Kidney (tissue), 13 donors: ENCODE measurements at regions not wholly inside any gene's neighbourhood (a gene's known extent, or its start where the extent isn't known, plus 50 kb on each side); places are given as distances from the start of the nearest gene placed in this dataset.

ENCODE experiments used
- DNase-seq, 5 donors: peaks; one replicate each; pipeline ENCODE4 v3.0.0-alpha.2; 2013 to 2020
- FAIRE-seq: peaks from 2 replicates; lab custom pipeline; 2012; peaks lifted over from hg19 to GRCh38; lab: Jason Lieb, UNC
- H3K27ac ChIP-seq, 2 donors: one replicate each; pipeline ENCODE4 v1.7.0; 2013; ENCODE audit warnings: low read depth in 2 of 2, low read length in 2 of 2, inconsistent platforms in 1 of 2
- H3K27me3 ChIP-seq: one replicate; pipeline ENCODE4 v1.7.1; 2013; ENCODE audit warnings: low read length, inconsistent platforms; ENCODE audit not compliant: control insufficient read depth, insufficient read depth
- H3K36me3 ChIP-seq, 3 donors: one replicate each; pipeline versions ENCODE4 v1.7.0 to v1.7.1; 2013; ENCODE audit warnings: low read length in 3 of 3, control low read depth in 1 of 3, inconsistent platforms in 1 of 3; ENCODE audit not compliant: insufficient read depth in 3 of 3, control insufficient read depth in 2 of 3
- H3K4me1 ChIP-seq, 3 donors: one replicate each; pipeline versions ENCODE4 v1.7.0 to v1.7.1; 2013; ENCODE audit warnings: low read length in 3 of 3, inconsistent platforms in 1 of 3, low read depth in 1 of 3; ENCODE audit not compliant: control insufficient read depth in 2 of 3, insufficient read depth in 2 of 3
- H3K4me3 ChIP-seq, 3 donors: one replicate each; pipeline versions ENCODE4 v1.7.0 to v1.8.1; 2013; ENCODE audit warnings: low read length in 3 of 3, control low read depth in 1 of 3, inconsistent platforms in 1 of 3
- H3K9ac ChIP-seq, 3 donors: one replicate each; pipeline versions ENCODE4 v1.7.0 to v1.7.1; 2013; ENCODE audit warnings: low read length in 3 of 3, control low read depth in 1 of 3, inconsistent platforms in 1 of 3
- H3K9me3 ChIP-seq, 3 donors: one replicate each; pipeline versions ENCODE4 v1.7.0 to v1.7.1; 2013; ENCODE audit warnings: low read length in 3 of 3, control low read depth in 1 of 3, inconsistent platforms in 1 of 3; ENCODE audit not compliant: control insufficient read depth in 2 of 3, insufficient read depth in 1 of 3
- intact Hi-C: fragments of 100-400 bp; cut with DNase I; formaldehyde crosslinking; loops from one replicate; pipeline ENCODE4 v1.11.1; 2022
- TF ChIP-seq, protein P1 (sequence below): IDR thresholded peaks from 3 replicates; pipeline ENCODE4 v1.5.1; 2012; ENCODE audit warnings: mild to moderate bottlenecking, moderate library complexity, borderline replicate concordance; ENCODE audit not compliant: insufficient read depth; ENCODE audit errors: extremely low read depth
- donor health status: control.
- donor health status: control.
- donor health status: control.
- donor health status: control.
- donor health status: control.
- donor health status: DM: yes; HTN: yes; CAD: no.
- donor health status: Normal renal cell carcinoma (clear cell type).

DNA sequence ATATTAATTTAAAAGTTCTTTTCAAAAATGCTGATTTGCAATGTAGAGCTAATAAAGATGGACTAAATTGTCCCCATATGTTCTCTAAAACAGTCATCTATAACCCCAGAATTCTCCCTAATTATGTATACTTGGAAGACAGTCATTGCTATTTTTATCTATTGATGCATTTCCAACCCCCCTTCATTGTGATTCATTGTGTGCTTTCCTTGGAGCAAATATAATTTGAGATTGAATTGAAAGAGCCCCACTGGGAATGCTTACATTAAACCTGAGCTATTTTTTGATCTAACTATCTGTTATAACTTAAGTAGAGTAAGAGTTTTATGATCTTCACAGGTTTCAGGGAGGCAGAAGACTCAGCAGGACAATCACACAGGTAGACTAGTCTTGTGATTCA lies 73.7 kb upstream of the PTCHD4 start:
- no peak for DNase-seq
- no peaks in the 10 kb centered on the region for H3K27me3 ChIP-seq
- no peak overlapping the region for H3K9ac ChIP-seq
- no peak overlapping the region for H3K4me3 ChIP-seq
- FAIRE-seq: no peak
- H3K36me3 ChIP-seq: no peaks in the 10 kb centered on the region
- H3K4me1 ChIP-seq: no peaks in the 10 kb centered on the region
- intact Hi-C loops: no loop called here
- no peaks in the 10 kb centered on the region for H3K9me3 ChIP-seq
- H3K27ac ChIP-seq: no peak overlapping the region
- TF ChIP-seq, protein P1, sequence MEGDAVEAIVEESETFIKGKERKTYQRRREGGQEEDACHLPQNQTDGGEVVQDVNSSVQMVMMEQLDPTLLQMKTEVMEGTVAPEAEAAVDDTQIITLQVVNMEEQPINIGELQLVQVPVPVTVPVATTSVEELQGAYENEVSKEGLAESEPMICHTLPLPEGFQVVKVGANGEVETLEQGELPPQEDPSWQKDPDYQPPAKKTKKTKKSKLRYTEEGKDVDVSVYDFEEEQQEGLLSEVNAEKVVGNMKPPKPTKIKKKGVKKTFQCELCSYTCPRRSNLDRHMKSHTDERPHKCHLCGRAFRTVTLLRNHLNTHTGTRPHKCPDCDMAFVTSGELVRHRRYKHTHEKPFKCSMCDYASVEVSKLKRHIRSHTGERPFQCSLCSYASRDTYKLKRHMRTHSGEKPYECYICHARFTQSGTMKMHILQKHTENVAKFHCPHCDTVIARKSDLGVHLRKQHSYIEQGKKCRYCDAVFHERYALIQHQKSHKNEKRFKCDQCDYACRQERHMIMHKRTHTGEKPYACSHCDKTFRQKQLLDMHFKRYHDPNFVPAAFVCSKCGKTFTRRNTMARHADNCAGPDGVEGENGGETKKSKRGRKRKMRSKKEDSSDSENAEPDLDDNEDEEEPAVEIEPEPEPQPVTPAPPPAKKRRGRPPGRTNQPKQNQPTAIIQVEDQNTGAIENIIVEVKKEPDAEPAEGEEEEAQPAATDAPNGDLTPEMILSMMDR: no peak

- TF ChIP-seq, protein P1: no peak
- H3K36me3 ChIP-seq: no peaks in the 10 kb centered on the region
- H3K4me3 ChIP-seq: no peak overlapping the region
- no peaks in the 10 kb centered on the region for H3K4me1 ChIP-seq
- H3K9ac ChIP-seq: no peak overlapping the region
- DNase-seq (no peak), FAIRE-seq (no peak)
- no peaks in the 10 kb centered on the region for H3K27me3 ChIP-seq
- intact Hi-C loops: no loop called here
- no peaks in the 10 kb centered on the region for H3K9me3 ChIP-seq
- no peak overlapping the region for H3K27ac ChIP-seq
These were observed 73.0 kb upstream of the PTCHD4 start for GRCh38 chr6:48183811-48184605.

DNA sequence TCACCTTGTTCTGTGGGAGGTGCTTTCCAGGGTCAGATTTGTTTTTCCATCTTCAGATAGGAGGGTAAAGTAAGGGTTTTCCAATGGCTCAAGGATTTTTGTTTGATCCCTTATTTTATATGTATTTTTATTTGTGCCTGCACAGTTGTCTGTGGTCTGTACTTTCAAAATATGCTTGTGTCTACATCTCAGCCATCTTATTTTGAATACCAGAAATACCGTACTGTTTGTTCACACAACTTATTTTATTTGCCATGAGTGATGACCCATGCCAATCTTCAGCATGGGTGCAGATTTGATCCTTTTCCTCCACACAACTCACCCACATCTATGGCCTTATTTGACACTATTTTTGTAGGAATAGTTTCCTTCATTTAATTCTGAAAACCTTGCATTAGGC lies 72.2 kb upstream of the PTCHD4 start:
- DNase-seq (no peak), FAIRE-seq (no peak)
- H3K4me3 ChIP-seq: no peak overlapping the region
- no peaks in the 10 kb centered on the region for H3K36me3 ChIP-seq
- no peak overlapping the region for H3K9ac ChIP-seq
- no peaks in the 10 kb centered on the region for H3K4me1 ChIP-seq
- intact Hi-C loops: no loop called here
- H3K9me3 ChIP-seq: no peaks in the 10 kb centered on the region
- TF ChIP-seq, protein P1: no peak
- no peak overlapping the region for H3K27ac ChIP-seq
- no peaks in the 10 kb centered on the region for H3K27me3 ChIP-seq
